Neuronal stem cell (in vitro differentiated cells): ENCODE measurements at regions not wholly inside any gene's neighbourhood (a gene's known extent, or its start where the extent isn't known, plus 50 kb on each side); places are given as distances from the start of the nearest gene placed in this dataset.
A peak's percentile ranks its signal among the peaks of the same experiment; 100 is the strongest.

ENCODE experiments used
- DNase-seq: peaks from one replicate; pipeline ENCODE4 v3.0.0-alpha.2; 2013; ENCODE audit warnings: low spot score
- H2AFZ ChIP-seq: one replicate; pipeline ENCODE4 v1.6.1; 2013; ENCODE audit warnings: mild to moderate bottlenecking, low read length, inconsistent platforms
- H2AK5ac ChIP-seq: 2 replicates; pipeline ENCODE4 v1.6.1; 2013; ENCODE audit warnings: low read depth, mild to moderate bottlenecking, inconsistent platforms, low read length, moderate library complexity, mixed read lengths
- H2BK120ac ChIP-seq: 2 replicates; pipeline ENCODE4 v1.6.1; 2013; ENCODE audit warnings: low read depth, mild to moderate bottlenecking, inconsistent platforms, low read length, moderate library complexity, mixed read lengths
- H2BK12ac ChIP-seq: one replicate; pipeline ENCODE4 v1.6.1; 2013; ENCODE audit warnings: low read length, inconsistent platforms
- H2BK15ac ChIP-seq: 2 replicates; pipeline ENCODE4 v1.6.1; 2013; ENCODE audit warnings: mild to moderate bottlenecking, low read length, inconsistent platforms, mixed read lengths
- H2BK5ac ChIP-seq: one replicate; pipeline ENCODE4 v1.6.1; 2013; ENCODE audit warnings: inconsistent platforms, mild to moderate bottlenecking, low read length, moderate library complexity
- H3K14ac ChIP-seq: one replicate; pipeline ENCODE4 v1.6.1; 2013; ENCODE audit warnings: low read length, inconsistent platforms
- H3K18ac ChIP-seq: 2 replicates; pipeline ENCODE4 v1.6.1; 2013; ENCODE audit warnings: low read length, inconsistent platforms
- H3K23ac ChIP-seq: 2 replicates; pipeline ENCODE4 v1.6.1; 2013; ENCODE audit warnings: low read depth, mild to moderate bottlenecking, mixed read lengths, low read length, inconsistent platforms; ENCODE audit not compliant: poor library complexity
- H3K27ac ChIP-seq: replicated peaks from 3 replicates; pipeline ENCODE4 v1.5.1; 2013; ENCODE audit warnings: low read length, inconsistent platforms
- H3K27me3 ChIP-seq, 3 experiments: 2 replicates each; pipeline ENCODE4 v1.6.1; 2013; ENCODE audit warnings: low read length in 3 of 3, mild to moderate bottlenecking in 2 of 3, inconsistent platforms in 1 of 3, low read depth in 1 of 3, mixed read lengths in 1 of 3, moderate library complexity in 1 of 3; ENCODE audit not compliant: control insufficient read depth in 3 of 3, insufficient read depth in 3 of 3
- H3K36me3 ChIP-seq, 2 donors: replicated peaks in 1 of 2; 2 replicates each; pipeline ENCODE4 v1.6.1; 2013; ENCODE audit warnings: low read length in 2 of 2; ENCODE audit not compliant: control insufficient read depth in 2 of 2, insufficient read depth in 2 of 2
- H3K4ac ChIP-seq: 2 replicates; pipeline ENCODE4 v1.6.1; 2013; ENCODE audit warnings: inconsistent platforms, mild to moderate bottlenecking, low read length, moderate library complexity
- H3K4me1 ChIP-seq, 2 donors: 1 replicate in 1 of 2; 2 replicates in 1 of 2; pipeline ENCODE4 v1.6.1; 2013; ENCODE audit warnings: low read length in 2 of 2, low read depth in 1 of 2; ENCODE audit not compliant: control insufficient read depth in 2 of 2, insufficient read depth in 1 of 2
- H3K4me2 ChIP-seq: one replicate; pipeline ENCODE4 v1.6.1; 2013; ENCODE audit warnings: mild to moderate bottlenecking, low read length, inconsistent platforms; ENCODE audit not compliant: insufficient read depth, poor library complexity, severe bottlenecking
- H3K4me3 ChIP-seq, 2 donors: 2 replicates each; pipeline ENCODE4 v1.5.1; 2013; ENCODE audit warnings: low read length in 2 of 2, mild to moderate bottlenecking in 2 of 2, inconsistent platforms in 1 of 2, moderate library complexity in 1 of 2
- H3K79me1 ChIP-seq: one replicate; pipeline ENCODE4 v1.6.1; 2013; ENCODE audit warnings: low read depth, mild to moderate bottlenecking, inconsistent platforms, low read length, moderate library complexity
- H3K9ac ChIP-seq: one replicate; pipeline ENCODE4 v1.6.1; 2013; ENCODE audit warnings: mild to moderate bottlenecking, low read depth, low read length, inconsistent platforms; ENCODE audit not compliant: poor library complexity
- H3K9me3 ChIP-seq, 2 donors: replicated peaks in 1 of 2; 2 replicates each; pipeline versions ENCODE3 to v1.6.1; 2013; ENCODE audit warnings: low read length in 2 of 2, mild to moderate bottlenecking in 2 of 2, inconsistent platforms in 1 of 2, low read depth in 1 of 2, mixed read lengths in 1 of 2, moderate library complexity in 1 of 2; ENCODE audit not compliant: control insufficient read depth in 2 of 2, insufficient read depth in 1 of 2
- H4K8ac ChIP-seq: one replicate; pipeline ENCODE4 v1.6.1; 2013; ENCODE audit warnings: low read depth, mild to moderate bottlenecking, inconsistent platforms, low read length, moderate library complexity
- H4K91ac ChIP-seq: one replicate; pipeline ENCODE4 v1.6.1; 2013; ENCODE audit warnings: low read length, low read depth, mild to moderate bottlenecking, inconsistent platforms; ENCODE audit not compliant: poor library complexity
- WGBS, 2 donors: extraction: QIAGEN DNeasy Blood & Tissue Kit; methylation state at CpG; one replicate each; pipeline ENCODE4 v1.1.7; 2013; ENCODE audit warnings: missing lambda C conversion rate in 2 of 2, mixed read lengths in 1 of 2; ENCODE audit not compliant: insufficient read length in 2 of 2, insufficient replicate concordance in 1 of 2; ENCODE audit errors: extremely low coverage in 2 of 2; 5-methylcytosine and 5-hydroxymethylcytosine counted together

GRCh38 chr1:80961464-80962190 lies 839.1 kb upstream of the ADGRL2 start:
- H3K14ac ChIP-seq = no peak overlapping the region
- H3K4me1 ChIP-seq = peaks cover 0 to 2% of the 10 kb centered on the region in 2 donors
- no peak overlapping the region for H4K91ac ChIP-seq
- H3K18ac ChIP-seq = no peak overlapping the region
- no peak overlapping the region for H3K4me3 ChIP-seq
- H2BK15ac ChIP-seq = peak overlapping the region; percentile 45
- H3K23ac ChIP-seq = no peak overlapping the region
- no peak for DNase-seq
- no peak overlapping the region for H2AK5ac ChIP-seq
- H2BK12ac ChIP-seq = no peak overlapping the region
- no peak overlapping the region for H3K9ac ChIP-seq
- H2AFZ ChIP-seq = no peak overlapping the region
- no peaks in the 10 kb centered on the region for H3K79me1 ChIP-seq
- no peak overlapping the region for H4K8ac ChIP-seq
- H3K27me3 ChIP-seq = no peaks in the 10 kb centered on the region
- H3K9me3 ChIP-seq = no peaks in the 10 kb centered on the region
- H3K4ac ChIP-seq = no peak overlapping the region
- H3K27ac ChIP-seq = no peak overlapping the region
- H3K36me3 ChIP-seq = no peaks in the 10 kb centered on the region
- H2BK5ac ChIP-seq = no peak overlapping the region
- no CpG with 5 or more reads among the region's 5 CpGs for WGBS, 2 donors
- no peak overlapping the region for H3K4me2 ChIP-seq
- no peak overlapping the region for H2BK120ac ChIP-seq

GRCh38 chr1:80933346-80933745 lies 867.4 kb upstream of the ADGRL2 start:
- Histone ChIP-seq H3K9ac (no peak overlapping the region), H4K91ac (no peak overlapping the region), H3K79me1 (no peaks in the 10 kb centered on the region), H2AFZ (no peak overlapping the region), H2AK5ac (no peak overlapping the region), H3K9me3 (peaks cover 6 to 20% of the 10 kb centered on the region in 2 donors), H3K27me3 (no peaks in the 10 kb centered on the region), H2BK15ac (no peak overlapping the region), H3K14ac (no peak overlapping the region), H2BK12ac (no peak overlapping the region), H3K18ac (no peak overlapping the region), H3K4me3 (no peak overlapping the region), H3K4me2 (no peak overlapping the region), H3K36me3 (no peaks in the 10 kb centered on the region), H3K23ac (no peak overlapping the region), H3K4ac (no peak overlapping the region), H3K4me1 (no peaks in the 10 kb centered on the region), H4K8ac (no peak overlapping the region), H2BK5ac (no peak overlapping the region), H2BK120ac (no peak overlapping the region), H3K27ac (no peak overlapping the region)
- no peak for DNase-seq
- no CpG with 5 or more reads among the region's 1 CpG for WGBS, 2 donors

GRCh38 chr1:80931178-80931577 lies 869.6 kb upstream of the ADGRL2 start:
- no peak overlapping the region for H3K14ac ChIP-seq
- no peaks in the 10 kb centered on the region for H3K79me1 ChIP-seq
- H2BK5ac ChIP-seq = no peak overlapping the region
- H3K4me3 ChIP-seq = no peak overlapping the region
- H3K36me3 ChIP-seq = no peaks in the 10 kb centered on the region
- H3K18ac ChIP-seq = no peak overlapping the region
- H4K8ac ChIP-seq = no peak overlapping the region
- H3K4me2 ChIP-seq = no peak overlapping the region
- no peaks in the 10 kb centered on the region for H3K4me1 ChIP-seq
- no peak overlapping the region for H3K9ac ChIP-seq
- H4K91ac ChIP-seq = no peak overlapping the region
- no peaks in the 10 kb centered on the region for H3K27me3 ChIP-seq
- no peak for DNase-seq
- H3K4ac ChIP-seq = no peak overlapping the region
- H3K23ac ChIP-seq = no peak overlapping the region
- H2BK12ac ChIP-seq = no peak overlapping the region
- H3K27ac ChIP-seq = no peak overlapping the region
- no peak overlapping the region for H2AFZ ChIP-seq
- no peak overlapping the region for H2BK120ac ChIP-seq
- no peak overlapping the region for H2BK15ac ChIP-seq
- H3K9me3 ChIP-seq = peaks cover 7 to 20% of the 10 kb centered on the region in 2 donors
- H2AK5ac ChIP-seq = no peak overlapping the region

- no peak for DNase-seq
- no peak overlapping the region for H3K27ac ChIP-seq
- no peak overlapping the region for H2BK12ac ChIP-seq
- no peaks in the 10 kb centered on the region for H3K79me1 ChIP-seq
- no peaks in the 10 kb centered on the region for H3K4me1 ChIP-seq
- no peak overlapping the region for H2BK15ac ChIP-seq
- no peak overlapping the region for H4K91ac ChIP-seq
- H2BK5ac ChIP-seq = no peak overlapping the region
- H3K4me2 ChIP-seq = no peak overlapping the region
- H3K9ac ChIP-seq = no peak overlapping the region
- H3K27me3 ChIP-seq = no peaks in the 10 kb centered on the region
- no peak overlapping the region for H2AFZ ChIP-seq
- no peak overlapping the region for H3K4ac ChIP-seq
- H3K14ac ChIP-seq = no peak overlapping the region
- H3K18ac ChIP-seq = no peak overlapping the region
- no peak overlapping the region for H4K8ac ChIP-seq
- H3K36me3 ChIP-seq = no peaks in the 10 kb centered on the region
- no peak overlapping the region for H3K4me3 ChIP-seq
- H2AK5ac ChIP-seq = no peak overlapping the region
- no CpG with 5 or more reads among the region's 3 CpGs for WGBS, 2 donors
- no peak overlapping the region for H2BK120ac ChIP-seq
- H3K9me3 ChIP-seq = peaks cover 7 to 20% of the 10 kb centered on the region in 2 donors
- H3K23ac ChIP-seq = no peak overlapping the region
These were observed 870.7 kb upstream of the ADGRL2 start for GRCh38 chr1:80929868-80930508.
